Esophagus muscularis mucosa (tissue), 4 donors: ENCODE measurements at regions not wholly inside any gene's neighbourhood (a gene's known extent, or its start where the extent isn't known, plus 50 kb on each side); places are given as distances from the start of the nearest gene placed in this dataset.

Source experiments
- CTCF ChIP-seq, 3 experiments: fragments of 200-600 bp in 2 of 3; fragments of 450-650 bp in 1 of 3; sonication (generic) in 2 of 3; IDR thresholded peaks; one replicate each; pipeline ENCODE4 v1.5.1; 2017 to 2019; ENCODE audit warnings: antibody characterized with exemption in 3 of 3, mild to moderate bottlenecking in 2 of 3, moderate library complexity in 1 of 3
- EP300 ChIP-seq: sonication (generic); formaldehyde crosslinking; IDR thresholded peaks from one replicate; pipeline ENCODE4 v1.6.1; 2017; ENCODE audit warnings: antibody characterized with exemption
- POLR2A ChIP-seq: fragments of 450-650 bp; IDR thresholded peaks from one replicate; pipeline ENCODE4 v1.6.1; 2017; ENCODE audit warnings: antibody characterized with exemption, moderate library complexity, mild to moderate bottlenecking, low read depth

- TF ChIP-seq POLR2A (no peak), EP300 (no peak), CTCF (IDR thresholded peaks at IDR 0.05) (no peak)
Observed at GRCh38 chr3:101061312-101061711, 68.1 kb upstream of the ABI3BP start.
